SK-N-SH treated with all-trans-retinoic acid at 6 μM for 48 hours (cell line): ENCODE measurements at regions not wholly inside any gene's neighbourhood (a gene's known extent, or its start where the extent isn't known, plus 50 kb on each side); places are given as distances from the start of the nearest gene placed in this dataset.

Experiments used
- ATAC-seq: fragments of 200-7000 bp; cut with Tn5 transposase; 3 replicates; pipeline ENCODE4 v1.9.1; 2020; ENCODE audit warnings: mild to moderate bottlenecking, moderate library complexity
- ARNTL ChIP-seq: fragments of 450-650 bp; formaldehyde crosslinking; IDR thresholded peaks from 2 replicates; pipeline ENCODE4 v1.5.0; 2020; ENCODE audit warnings: low read depth, mild to moderate bottlenecking, moderate library complexity, borderline replicate concordance
- BACH2 ChIP-seq: fragments of 250-450 bp; sonication (Bioruptor Pico); IDR thresholded peaks from 2 replicates; pipeline ENCODE4 v1.9.0; 2021; ENCODE audit warnings: mild to moderate bottlenecking, borderline replicate concordance
- ESRRG ChIP-seq: fragments of 250-450 bp; sonication (Bioruptor Pico); IDR thresholded peaks from 2 replicates; pipeline ENCODE4 v1.6.1; 2021; ENCODE audit warnings: mild to moderate bottlenecking
- GLIS3 ChIP-seq: fragments of 250-450 bp; sonication (Bioruptor Pico); IDR thresholded peaks from 2 replicates; pipeline ENCODE4 v1.5.0; 2020; ENCODE audit warnings: mild to moderate bottlenecking, moderate library complexity
- ISL1 ChIP-seq: fragments of 250-450 bp; sonication (Bioruptor Pico); IDR thresholded peaks from 2 replicates; pipeline ENCODE4 v2.1.2; 2022; ENCODE audit warnings: mild to moderate bottlenecking, moderate library complexity
- OSR1 ChIP-seq: fragments of 250-450 bp; sonication (Bioruptor Pico); IDR thresholded peaks from 2 replicates; pipeline ENCODE4 v1.8.0; 2022; ENCODE audit warnings: moderate library complexity, mild to moderate bottlenecking, inconsistent platforms
- PPARA ChIP-seq: fragments of 250-450 bp; sonication (Bioruptor Pico); IDR thresholded peaks from 2 replicates; pipeline ENCODE4 v1.5.0; 2020; ENCODE audit warnings: mild to moderate bottlenecking, borderline replicate concordance
- SNAI2 ChIP-seq: fragments of 250-450 bp; sonication (Bioruptor Pico); IDR thresholded peaks from 2 replicates; pipeline ENCODE4 v1.5.0; 2020; ENCODE audit warnings: mild to moderate bottlenecking, moderate library complexity
- TCF4 ChIP-seq: fragments of 250-450 bp; sonication (Bioruptor Pico); IDR thresholded peaks from 2 replicates; pipeline ENCODE4 v1.8.0; 2021; ENCODE audit warnings: mild to moderate bottlenecking, moderate library complexity, borderline replicate concordance
- TOX ChIP-seq: fragments of 250-450 bp; sonication (Bioruptor Pico); IDR thresholded peaks from 2 replicates; pipeline ENCODE4 v1.8.0; 2021; ENCODE audit warnings: mild to moderate bottlenecking, moderate library complexity, borderline replicate concordance
- ZC3H10 ChIP-seq: fragments of 250-450 bp; sonication (Bioruptor Pico); IDR thresholded peaks from 2 replicates; pipeline ENCODE4 v1.5.1; 2021; ENCODE audit warnings: mild to moderate bottlenecking, moderate library complexity
- ZFP3 ChIP-seq: fragments of 250-450 bp; sonication (Bioruptor Pico); IDR thresholded peaks from 2 replicates; pipeline ENCODE4 v1.5.0; 2020; ENCODE audit warnings: mild to moderate bottlenecking, moderate library complexity
- ZFP30 ChIP-seq: fragments of 450-650 bp; formaldehyde crosslinking; IDR thresholded peaks from 2 replicates; pipeline ENCODE4 v1.5.0; 2022; ENCODE audit warnings: mild to moderate bottlenecking, moderate library complexity
- ZNF565 ChIP-seq: fragments of 450-650 bp; formaldehyde crosslinking; conservative IDR thresholded peaks from 2 replicates; pipeline ENCODE4 v1.5.0; 2020; ENCODE audit warnings: low read depth, mild to moderate bottlenecking, moderate library complexity
- ZNF8 ChIP-seq: fragments of 450-650 bp; formaldehyde crosslinking; IDR thresholded peaks from 2 replicates; pipeline ENCODE4 v1.5.0; 2020; ENCODE audit warnings: mild to moderate bottlenecking, moderate library complexity
- TF ChIP-seq, protein P1 (sequence below): fragments of 250-450 bp; sonication (Bioruptor Pico); IDR thresholded peaks from 2 replicates; pipeline ENCODE4 v1.5.1; 2020; ENCODE audit warnings: low read depth, mild to moderate bottlenecking, moderate library complexity
- TF ChIP-seq, protein P2 (sequence below): fragments of 250-450 bp; sonication (Bioruptor Pico); IDR thresholded peaks from 2 replicates; pipeline ENCODE4 v1.8.0; 2021; ENCODE audit warnings: low read depth, mild to moderate bottlenecking, moderate library complexity, borderline replicate concordance
- TF ChIP-seq, protein P3 (sequence below): fragments of 250-450 bp; sonication (Bioruptor Pico); IDR thresholded peaks from 2 replicates; pipeline ENCODE4 v1.5.0; 2020; ENCODE audit warnings: mild to moderate bottlenecking, moderate library complexity
- TF ChIP-seq, protein P4 (sequence below): fragments of 250-450 bp; sonication (Bioruptor Pico); IDR thresholded peaks from 2 replicates; pipeline ENCODE4 v1.5.1; 2021; ENCODE audit warnings: mild to moderate bottlenecking, moderate library complexity
- TF ChIP-seq, protein P5 (sequence below): fragments of 250-450 bp; sonication (Bioruptor Pico); IDR thresholded peaks from 2 replicates; pipeline ENCODE4 v1.8.0; 2020; ENCODE audit warnings: mild to moderate bottlenecking, moderate library complexity, borderline replicate concordance

DNA sequence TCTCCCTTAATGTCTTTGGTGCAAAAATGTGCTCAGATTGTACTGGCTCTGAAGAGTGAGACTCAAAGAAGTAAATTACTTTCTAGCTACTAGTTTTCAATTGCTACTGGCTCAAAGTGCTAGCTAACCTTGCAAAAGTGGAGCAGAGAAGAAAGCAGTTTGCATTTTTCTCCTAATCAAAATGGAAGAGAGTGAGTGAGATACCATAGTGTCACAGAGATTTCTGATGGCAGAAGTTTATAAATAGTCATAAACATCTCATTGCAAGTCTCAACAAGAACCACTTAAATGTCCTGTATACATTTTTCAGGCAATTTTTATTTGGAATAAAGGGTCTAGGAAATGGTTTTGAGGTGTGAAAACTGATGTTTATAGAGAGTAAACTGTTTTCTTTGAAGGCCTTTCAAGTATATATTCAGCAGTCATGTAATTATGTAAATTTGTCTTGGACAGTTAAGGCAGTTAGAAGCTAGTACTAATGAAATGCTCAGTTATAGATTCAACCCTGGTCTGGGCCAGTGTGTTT is 237.7 kb upstream of the GOLIM4 start:
- no peak for ATAC-seq
- TF ChIP-seq, protein P1, sequence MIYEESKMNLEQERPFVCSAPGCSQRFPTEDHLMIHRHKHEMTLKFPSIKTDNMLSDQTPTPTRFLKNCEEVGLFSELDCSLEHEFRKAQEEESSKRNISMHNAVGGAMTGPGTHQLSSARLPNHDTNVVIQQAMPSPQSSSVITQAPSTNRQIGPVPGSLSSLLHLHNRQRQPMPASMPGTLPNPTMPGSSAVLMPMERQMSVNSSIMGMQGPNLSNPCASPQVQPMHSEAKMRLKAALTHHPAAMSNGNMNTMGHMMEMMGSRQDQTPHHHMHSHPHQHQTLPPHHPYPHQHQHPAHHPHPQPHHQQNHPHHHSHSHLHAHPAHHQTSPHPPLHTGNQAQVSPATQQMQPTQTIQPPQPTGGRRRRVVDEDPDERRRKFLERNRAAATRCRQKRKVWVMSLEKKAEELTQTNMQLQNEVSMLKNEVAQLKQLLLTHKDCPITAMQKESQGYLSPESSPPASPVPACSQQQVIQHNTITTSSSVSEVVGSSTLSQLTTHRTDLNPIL, result no peak
- no peak for TF ChIP-seq TOX
- TF ChIP-seq PPARA (CRISPR knock-in tag), result no peak
- TF ChIP-seq SNAI2 (CRISPR knock-in tag), result no peak
- TF ChIP-seq, protein P2, sequence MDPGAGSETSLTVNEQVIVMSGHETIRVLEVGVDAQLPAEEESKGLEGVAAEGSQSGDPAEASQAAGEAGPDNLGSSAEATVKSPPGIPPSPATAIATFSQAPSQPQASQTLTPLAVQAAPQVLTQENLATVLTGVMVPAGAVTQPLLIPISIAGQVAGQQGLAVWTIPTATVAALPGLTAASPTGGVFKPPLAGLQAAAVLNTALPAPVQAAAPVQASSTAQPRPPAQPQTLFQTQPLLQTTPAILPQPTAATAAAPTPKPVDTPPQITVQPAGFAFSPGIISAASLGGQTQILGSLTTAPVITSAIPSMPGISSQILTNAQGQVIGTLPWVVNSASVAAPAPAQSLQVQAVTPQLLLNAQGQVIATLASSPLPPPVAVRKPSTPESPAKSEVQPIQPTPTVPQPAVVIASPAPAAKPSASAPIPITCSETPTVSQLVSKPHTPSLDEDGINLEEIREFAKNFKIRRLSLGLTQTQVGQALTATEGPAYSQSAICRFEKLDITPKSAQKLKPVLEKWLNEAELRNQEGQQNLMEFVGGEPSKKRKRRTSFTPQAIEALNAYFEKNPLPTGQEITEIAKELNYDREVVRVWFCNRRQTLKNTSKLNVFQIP (CRISPR knock-in tag), result no peak
- no peak for TF ChIP-seq ZFP3
- no peak for TF ChIP-seq ARNTL (CRISPR knock-in tag)
- TF ChIP-seq, protein P3, sequence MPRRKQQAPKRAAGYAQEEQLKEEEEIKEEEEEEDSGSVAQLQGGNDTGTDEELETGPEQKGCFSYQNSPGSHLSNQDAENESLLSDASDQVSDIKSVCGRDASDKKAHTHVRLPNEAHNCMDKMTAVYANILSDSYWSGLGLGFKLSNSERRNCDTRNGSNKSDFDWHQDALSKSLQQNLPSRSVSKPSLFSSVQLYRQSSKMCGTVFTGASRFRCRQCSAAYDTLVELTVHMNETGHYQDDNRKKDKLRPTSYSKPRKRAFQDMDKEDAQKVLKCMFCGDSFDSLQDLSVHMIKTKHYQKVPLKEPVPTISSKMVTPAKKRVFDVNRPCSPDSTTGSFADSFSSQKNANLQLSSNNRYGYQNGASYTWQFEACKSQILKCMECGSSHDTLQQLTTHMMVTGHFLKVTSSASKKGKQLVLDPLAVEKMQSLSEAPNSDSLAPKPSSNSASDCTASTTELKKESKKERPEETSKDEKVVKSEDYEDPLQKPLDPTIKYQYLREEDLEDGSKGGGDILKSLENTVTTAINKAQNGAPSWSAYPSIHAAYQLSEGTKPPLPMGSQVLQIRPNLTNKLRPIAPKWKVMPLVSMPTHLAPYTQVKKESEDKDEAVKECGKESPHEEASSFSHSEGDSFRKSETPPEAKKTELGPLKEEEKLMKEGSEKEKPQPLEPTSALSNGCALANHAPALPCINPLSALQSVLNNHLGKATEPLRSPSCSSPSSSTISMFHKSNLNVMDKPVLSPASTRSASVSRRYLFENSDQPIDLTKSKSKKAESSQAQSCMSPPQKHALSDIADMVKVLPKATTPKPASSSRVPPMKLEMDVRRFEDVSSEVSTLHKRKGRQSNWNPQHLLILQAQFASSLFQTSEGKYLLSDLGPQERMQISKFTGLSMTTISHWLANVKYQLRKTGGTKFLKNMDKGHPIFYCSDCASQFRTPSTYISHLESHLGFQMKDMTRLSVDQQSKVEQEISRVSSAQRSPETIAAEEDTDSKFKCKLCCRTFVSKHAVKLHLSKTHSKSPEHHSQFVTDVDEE (CRISPR knock-in tag), result no peak
- no peak for TF ChIP-seq TCF4 (CRISPR knock-in tag)
- TF ChIP-seq, protein P4, sequence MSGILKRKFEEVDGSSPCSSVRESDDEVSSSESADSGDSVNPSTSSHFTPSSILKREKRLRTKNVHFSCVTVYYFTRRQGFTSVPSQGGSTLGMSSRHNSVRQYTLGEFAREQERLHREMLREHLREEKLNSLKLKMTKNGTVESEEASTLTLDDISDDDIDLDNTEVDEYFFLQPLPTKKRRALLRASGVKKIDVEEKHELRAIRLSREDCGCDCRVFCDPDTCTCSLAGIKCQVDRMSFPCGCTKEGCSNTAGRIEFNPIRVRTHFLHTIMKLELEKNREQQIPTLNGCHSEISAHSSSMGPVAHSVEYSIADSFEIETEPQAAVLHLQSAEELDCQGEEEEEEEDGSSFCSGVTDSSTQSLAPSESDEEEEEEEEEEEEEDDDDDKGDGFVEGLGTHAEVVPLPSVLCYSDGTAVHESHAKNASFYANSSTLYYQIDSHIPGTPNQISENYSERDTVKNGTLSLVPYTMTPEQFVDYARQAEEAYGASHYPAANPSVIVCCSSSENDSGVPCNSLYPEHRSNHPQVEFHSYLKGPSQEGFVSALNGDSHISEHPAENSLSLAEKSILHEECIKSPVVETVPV (CRISPR knock-in tag), result no peak
- TF ChIP-seq ZNF8 (CRISPR knock-in tag), result no peak
- TF ChIP-seq ZC3H10, result no peak
- TF ChIP-seq, protein P5, sequence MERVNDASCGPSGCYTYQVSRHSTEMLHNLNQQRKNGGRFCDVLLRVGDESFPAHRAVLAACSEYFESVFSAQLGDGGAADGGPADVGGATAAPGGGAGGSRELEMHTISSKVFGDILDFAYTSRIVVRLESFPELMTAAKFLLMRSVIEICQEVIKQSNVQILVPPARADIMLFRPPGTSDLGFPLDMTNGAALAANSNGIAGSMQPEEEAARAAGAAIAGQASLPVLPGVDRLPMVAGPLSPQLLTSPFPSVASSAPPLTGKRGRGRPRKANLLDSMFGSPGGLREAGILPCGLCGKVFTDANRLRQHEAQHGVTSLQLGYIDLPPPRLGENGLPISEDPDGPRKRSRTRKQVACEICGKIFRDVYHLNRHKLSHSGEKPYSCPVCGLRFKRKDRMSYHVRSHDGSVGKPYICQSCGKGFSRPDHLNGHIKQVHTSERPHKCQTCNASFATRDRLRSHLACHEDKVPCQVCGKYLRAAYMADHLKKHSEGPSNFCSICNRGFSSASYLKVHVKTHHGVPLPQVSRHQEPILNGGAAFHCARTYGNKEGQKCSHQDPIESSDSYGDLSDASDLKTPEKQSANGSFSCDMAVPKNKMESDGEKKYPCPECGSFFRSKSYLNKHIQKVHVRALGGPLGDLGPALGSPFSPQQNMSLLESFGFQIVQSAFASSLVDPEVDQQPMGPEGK (CRISPR knock-in tag), result no peak
- no peak for TF ChIP-seq GLIS3 (CRISPR knock-in tag)
- no peak for TF ChIP-seq ESRRG (CRISPR knock-in tag)
- no peak for TF ChIP-seq ISL1 (CRISPR knock-in tag)
- no peak for TF ChIP-seq ZFP30 (CRISPR knock-in tag)
- no peak for TF ChIP-seq ZNF565 (CRISPR knock-in tag)

DNA sequence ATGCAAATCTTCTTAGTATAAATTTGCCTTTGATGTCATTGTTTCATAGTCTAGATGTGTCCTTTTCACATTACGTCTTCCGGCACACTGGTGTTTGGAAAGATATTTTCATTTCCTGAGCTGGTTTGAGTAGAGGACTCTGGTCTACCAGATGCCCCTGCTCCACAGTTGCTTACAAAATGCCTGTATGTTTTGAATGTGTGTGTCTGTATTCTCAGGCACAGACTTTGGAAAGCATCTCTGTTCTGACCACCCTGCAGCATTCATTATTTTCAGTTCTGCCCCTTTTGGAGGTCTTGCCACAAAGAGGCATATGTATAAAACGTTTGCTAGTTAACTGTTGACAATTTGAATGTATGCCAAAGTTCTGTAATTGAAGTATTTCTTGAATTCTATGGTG is 236.0 kb upstream of the GOLIM4 start:
- TF ChIP-seq, protein P4 (CRISPR knock-in tag), result no peak
- no peak for TF ChIP-seq GLIS3 (CRISPR knock-in tag)
- TF ChIP-seq ARNTL (CRISPR knock-in tag), result no peak
- TF ChIP-seq, all 23 proteins: peak for 0
- ATAC-seq, result no peak

DNA sequence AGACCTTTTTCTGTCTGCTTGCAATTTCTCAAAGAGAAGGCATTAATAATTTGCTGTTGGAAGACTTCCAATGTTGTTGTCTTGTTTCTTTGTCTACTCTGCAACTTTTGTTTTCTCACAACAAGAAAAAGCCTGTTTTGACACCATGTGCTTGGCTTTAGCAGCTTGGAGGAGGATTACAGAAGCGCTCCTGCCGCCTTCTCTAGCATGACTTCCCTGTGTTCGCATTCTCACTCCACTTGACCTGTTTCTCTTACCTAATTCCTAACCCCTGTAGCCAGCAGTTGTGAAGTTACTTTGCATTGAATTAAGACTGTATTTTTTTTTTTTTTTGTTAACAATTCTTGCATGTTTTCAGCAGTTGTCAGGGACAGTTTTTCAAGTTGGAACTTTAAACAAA is 235.3 kb upstream of the GOLIM4 start:
- no peak for ATAC-seq
- no peak for TF ChIP-seq SNAI2 (CRISPR knock-in tag)
- TF ChIP-seq ZFP3, result no peak
- no peak for TF ChIP-seq BACH2 (CRISPR knock-in tag)
- TF ChIP-seq, protein P2 (CRISPR knock-in tag), result no peak
- no peak for TF ChIP-seq OSR1 (CRISPR knock-in tag)
- TF ChIP-seq, protein P4 (CRISPR knock-in tag), result no peak
- TF ChIP-seq, protein P3 (CRISPR knock-in tag), result no peak
